Retina (tissue), 1 donor: ENCODE measurements at regions not wholly inside any gene's neighbourhood (a gene's known extent, or its start where the extent isn't known, plus 50 kb on each side); places are given as distances from the start of the nearest gene placed in this dataset.

Experiments used
- DNase-seq: peaks from one replicate; pipeline ENCODE4 v3.0.0-alpha.2; 2016

- no peak for DNase-seq
Observed at GRCh38 chr5:160940725-160941124, 88.7 kb upstream of the ATP10B start.

GRCh38 chr5:160938532-160938931, 86.5 kb upstream of the ATP10B start:
- no peak for DNase-seq

- no peak for DNase-seq
Observed at GRCh38 chr5:160937570-160937969, 85.6 kb upstream of the ATP10B start.

- no peak for DNase-seq
Observed at GRCh38 chr5:160935776-160936175, 83.8 kb upstream of the ATP10B start.

- no peak for DNase-seq
Observed at GRCh38 chr5:160931283-160931682, 79.3 kb upstream of the ATP10B start.

DNA sequence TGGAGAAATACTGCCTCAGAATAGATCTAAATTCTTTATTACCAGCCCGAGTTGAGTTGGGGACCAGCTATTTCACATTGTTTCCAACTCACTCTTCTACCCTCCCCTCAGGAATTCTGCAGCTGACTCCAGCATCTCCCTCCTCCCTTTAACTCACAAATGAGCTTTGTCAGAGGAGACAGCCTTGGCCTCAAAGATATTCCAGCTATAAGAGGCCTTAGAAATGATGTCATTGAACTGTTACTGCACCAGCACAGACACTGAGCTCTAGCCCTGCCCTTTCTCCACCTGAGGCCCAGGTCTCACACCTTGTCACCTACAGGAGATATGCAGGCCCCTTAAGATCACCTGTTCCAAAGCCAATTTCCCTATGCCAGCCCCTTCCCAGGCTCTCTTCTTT, 78.4 kb upstream of the ATP10B start:
- peak; percentile 51 for DNase-seq

- DNase-seq: no peak
Observed at GRCh38 chr5:160929906-160930305, 77.9 kb upstream of the ATP10B start.

- DNase-seq: no peak
Observed at GRCh38 chr5:160929360-160929759, 77.3 kb upstream of the ATP10B start.

DNA sequence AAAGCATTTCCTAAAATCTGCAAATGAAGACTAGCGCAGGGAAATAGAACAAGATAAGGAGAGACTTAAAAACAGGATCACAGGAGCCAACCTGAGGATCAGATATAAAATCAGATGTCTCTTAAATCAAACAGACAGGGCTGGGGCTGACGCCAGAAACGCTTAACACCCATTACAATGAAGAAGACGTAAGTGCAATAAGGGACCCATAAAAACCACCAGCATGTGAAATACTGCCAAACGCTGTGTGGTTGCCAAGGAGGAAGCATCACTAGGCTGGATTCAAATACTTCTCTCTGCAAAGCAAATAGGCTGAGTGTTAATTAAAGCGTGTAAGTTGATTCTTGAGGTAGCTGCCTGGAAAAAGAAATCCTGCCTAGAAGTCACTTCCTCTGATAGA, 74.4 kb upstream of the ATP10B start:
- DNase-seq: no peak

- DNase-seq: no peak
Observed at GRCh38 chr5:160925281-160925680, 73.3 kb upstream of the ATP10B start.

GRCh38 chr5:160923936-160924710, 72.1 kb upstream of the ATP10B start:
- DNase-seq: no peak

DNA sequence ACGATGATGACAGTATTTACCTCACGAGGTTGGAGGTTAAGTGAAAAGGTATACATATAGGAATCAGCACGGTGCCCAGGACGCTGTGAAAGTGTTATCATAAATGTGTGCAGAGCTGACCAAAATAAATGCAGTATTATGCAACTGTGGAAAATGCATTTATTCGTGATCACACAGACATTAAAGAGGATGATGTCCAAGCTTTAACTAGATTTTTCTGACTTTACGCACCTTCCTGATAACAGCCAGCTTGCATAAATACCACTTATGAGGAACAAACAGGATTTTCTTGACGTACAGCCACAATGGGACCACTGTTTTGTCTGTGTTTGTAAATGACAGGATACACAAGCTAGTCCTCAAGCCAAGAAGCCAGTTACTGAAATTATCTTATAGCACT, 71.4 kb upstream of the ATP10B start:
- no peak for DNase-seq

GRCh38 chr5:160922311-160922710, 70.3 kb upstream of the ATP10B start:
- no peak for DNase-seq

DNA sequence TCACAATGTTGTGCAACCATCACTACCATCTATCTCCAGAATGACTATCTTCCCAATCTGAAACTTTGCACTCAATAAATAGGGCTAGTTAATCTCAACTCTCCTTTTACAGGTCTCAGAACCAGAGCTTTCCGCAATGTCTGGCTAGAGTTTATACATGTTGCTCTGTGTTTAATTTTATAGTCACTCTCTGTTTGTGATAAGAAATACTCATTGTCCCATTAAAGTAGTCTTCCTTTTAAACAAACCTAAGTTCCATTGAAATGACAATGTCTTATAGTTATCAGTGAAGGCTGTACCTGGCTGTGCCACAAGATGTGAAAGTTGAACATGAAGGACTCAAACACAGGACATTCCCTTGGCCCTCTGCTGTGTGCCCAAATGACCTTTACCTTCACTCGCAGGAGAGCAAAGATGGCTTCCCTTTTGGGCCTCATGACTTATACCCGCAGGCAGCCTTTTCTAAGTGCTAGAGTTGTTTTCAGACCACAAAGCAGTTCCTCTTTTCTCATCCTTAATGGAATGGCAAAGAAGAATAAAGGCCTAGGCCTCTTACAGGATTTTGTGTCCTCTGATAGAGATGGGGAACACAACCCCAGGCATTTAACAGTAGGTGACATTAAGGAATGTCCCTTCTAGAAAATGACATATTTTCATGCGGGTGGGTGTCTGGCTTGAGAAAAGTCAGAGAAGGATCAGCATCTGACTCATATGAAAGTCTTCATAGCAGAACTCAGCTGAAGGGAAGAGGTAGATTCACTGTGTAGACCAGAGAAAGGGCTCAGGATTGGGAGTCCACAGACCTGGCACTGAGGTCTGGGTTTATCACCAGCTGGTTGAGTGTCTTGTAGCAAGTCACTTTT, 69.6 kb upstream of the ATP10B start:
- DNase-seq: no peak

GRCh38 chr5:160919626-160920025, 67.6 kb upstream of the ATP10B start:
- no peak for DNase-seq

DNA sequence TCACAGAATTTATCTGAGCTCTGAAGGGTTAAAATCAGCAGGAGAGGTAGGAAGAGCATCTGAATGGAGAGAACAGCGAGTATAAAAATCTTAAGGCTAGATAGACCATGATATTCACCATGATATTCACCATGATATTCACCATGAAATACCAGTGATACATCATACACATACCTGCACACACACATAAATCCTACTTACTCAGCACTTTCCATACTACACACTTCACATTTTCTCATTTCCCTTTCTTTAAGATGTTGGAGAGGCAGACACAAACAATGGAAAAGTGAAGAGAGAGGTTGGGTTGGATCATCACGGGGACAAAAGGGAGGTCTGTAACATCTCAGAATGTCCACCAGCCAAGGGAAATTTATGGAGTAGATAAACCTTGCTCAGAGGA, 66.4 kb upstream of the ATP10B start:
- DNase-seq: no peak

GRCh38 chr5:160906090-160906489, 54.1 kb upstream of the ATP10B start:
- no peak for DNase-seq

- no peak for DNase-seq
Observed at GRCh38 chr5:160905285-160905684, 53.3 kb upstream of the ATP10B start.

GRCh38 chr5:160904591-160904990, 52.6 kb upstream of the ATP10B start:
- DNase-seq: no peak

- DNase-seq: no peak
Observed at GRCh38 chr5:160903551-160903950, 51.5 kb upstream of the ATP10B start.

DNA sequence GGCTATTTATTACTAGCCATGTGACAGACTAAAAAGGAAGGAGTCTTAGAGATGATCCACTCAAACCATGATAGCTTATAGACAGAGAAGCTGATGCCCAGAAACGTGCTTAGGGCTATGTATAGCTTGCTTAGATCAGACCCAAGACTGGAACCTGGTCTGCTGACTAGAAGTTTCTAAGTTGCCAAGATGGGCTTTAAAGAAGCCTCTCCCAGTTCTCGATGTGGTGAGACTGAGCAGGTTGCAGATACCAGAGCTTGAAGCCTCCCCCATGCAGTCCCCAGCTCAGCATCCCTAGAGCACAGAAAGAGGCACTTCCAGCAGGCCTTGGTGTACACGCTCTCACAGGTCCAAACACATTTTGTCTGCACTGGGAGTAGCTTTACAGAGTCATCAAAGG, 51.1 kb upstream of the ATP10B start:
- no peak for DNase-seq
